Kidney (tissue), 13 donors: ENCODE measurements at regions not wholly inside any gene's neighbourhood (a gene's known extent, or its start where the extent isn't known, plus 50 kb on each side); places are given as distances from the start of the nearest gene placed in this dataset.

ENCODE experiments used
- DNase-seq, 5 donors: peaks; one replicate each; pipeline ENCODE4 v3.0.0-alpha.2; 2013 to 2020
- FAIRE-seq: peaks from 2 replicates; lab custom pipeline; 2012; peaks lifted over from hg19 to GRCh38; lab: Jason Lieb, UNC
- H3K27ac ChIP-seq, 2 donors: one replicate each; pipeline ENCODE4 v1.7.0; 2013; ENCODE audit warnings: low read depth in 2 of 2, low read length in 2 of 2, inconsistent platforms in 1 of 2
- H3K27me3 ChIP-seq: one replicate; pipeline ENCODE4 v1.7.1; 2013; ENCODE audit warnings: low read length, inconsistent platforms; ENCODE audit not compliant: control insufficient read depth, insufficient read depth
- H3K36me3 ChIP-seq, 3 donors: one replicate each; pipeline versions ENCODE4 v1.7.0 to v1.7.1; 2013; ENCODE audit warnings: low read length in 3 of 3, control low read depth in 1 of 3, inconsistent platforms in 1 of 3; ENCODE audit not compliant: insufficient read depth in 3 of 3, control insufficient read depth in 2 of 3
- H3K4me1 ChIP-seq, 3 donors: one replicate each; pipeline versions ENCODE4 v1.7.0 to v1.7.1; 2013; ENCODE audit warnings: low read length in 3 of 3, inconsistent platforms in 1 of 3, low read depth in 1 of 3; ENCODE audit not compliant: control insufficient read depth in 2 of 3, insufficient read depth in 2 of 3
- H3K4me3 ChIP-seq, 3 donors: one replicate each; pipeline versions ENCODE4 v1.7.0 to v1.8.1; 2013; ENCODE audit warnings: low read length in 3 of 3, control low read depth in 1 of 3, inconsistent platforms in 1 of 3
- H3K9ac ChIP-seq, 3 donors: one replicate each; pipeline versions ENCODE4 v1.7.0 to v1.7.1; 2013; ENCODE audit warnings: low read length in 3 of 3, control low read depth in 1 of 3, inconsistent platforms in 1 of 3
- H3K9me3 ChIP-seq, 3 donors: one replicate each; pipeline versions ENCODE4 v1.7.0 to v1.7.1; 2013; ENCODE audit warnings: low read length in 3 of 3, control low read depth in 1 of 3, inconsistent platforms in 1 of 3; ENCODE audit not compliant: control insufficient read depth in 2 of 3, insufficient read depth in 1 of 3
- intact Hi-C: fragments of 100-400 bp; cut with DNase I; formaldehyde crosslinking; loops from one replicate; pipeline ENCODE4 v1.11.1; 2022
- TF ChIP-seq, protein P1 (sequence below): IDR thresholded peaks from 3 replicates; pipeline ENCODE4 v1.5.1; 2012; ENCODE audit warnings: mild to moderate bottlenecking, moderate library complexity, borderline replicate concordance; ENCODE audit not compliant: insufficient read depth; ENCODE audit errors: extremely low read depth
- donor health status: control.
- donor health status: control.
- donor health status: control.
- donor health status: control.
- donor health status: control.
- donor health status: DM: yes; HTN: yes; CAD: no.
- donor health status: Normal renal cell carcinoma (clear cell type).

DNA sequence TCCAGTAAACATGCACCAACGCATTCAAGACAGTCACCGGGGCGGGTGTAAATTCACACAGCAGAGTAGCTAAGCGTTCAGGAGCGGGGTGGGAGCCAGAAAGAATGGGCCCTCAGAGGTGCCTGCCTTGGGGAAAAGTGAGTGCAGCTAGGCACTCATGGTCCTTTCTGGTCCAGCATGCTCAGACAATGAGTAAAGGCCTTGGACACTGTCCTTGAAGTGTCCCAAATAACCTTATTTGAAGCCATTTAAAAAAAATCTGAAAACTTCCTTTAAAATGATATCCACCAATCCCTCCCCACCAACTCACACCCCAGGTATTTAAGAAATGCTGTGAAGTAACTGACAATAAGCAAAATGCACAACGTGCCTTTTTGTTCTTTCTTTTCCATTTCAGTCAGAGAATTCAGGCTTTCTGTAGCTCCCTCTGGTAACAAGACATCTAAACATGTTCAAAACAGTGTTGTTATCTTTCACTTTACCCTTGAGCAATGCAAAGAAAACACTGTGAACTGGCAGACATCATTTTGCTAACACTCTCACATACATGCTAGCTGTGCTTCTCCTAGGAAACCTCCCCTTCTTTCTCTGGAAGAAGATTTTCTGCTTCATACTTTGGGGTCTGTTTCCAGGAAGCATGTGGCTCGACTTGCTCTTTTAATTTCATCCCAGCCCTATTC, 445.1 kb upstream of the SPRED2 start:
- Histone ChIP-seq H3K9ac (no peak overlapping the region), H3K4me1 (no peaks in the 10 kb centered on the region), H3K9me3 (no peaks in the 10 kb centered on the region), H3K36me3 (no peaks in the 10 kb centered on the region), H3K27ac (no peak overlapping the region), H3K4me3 (no peak overlapping the region), H3K27me3 (no peaks in the 10 kb centered on the region)
- TF ChIP-seq, protein P1, sequence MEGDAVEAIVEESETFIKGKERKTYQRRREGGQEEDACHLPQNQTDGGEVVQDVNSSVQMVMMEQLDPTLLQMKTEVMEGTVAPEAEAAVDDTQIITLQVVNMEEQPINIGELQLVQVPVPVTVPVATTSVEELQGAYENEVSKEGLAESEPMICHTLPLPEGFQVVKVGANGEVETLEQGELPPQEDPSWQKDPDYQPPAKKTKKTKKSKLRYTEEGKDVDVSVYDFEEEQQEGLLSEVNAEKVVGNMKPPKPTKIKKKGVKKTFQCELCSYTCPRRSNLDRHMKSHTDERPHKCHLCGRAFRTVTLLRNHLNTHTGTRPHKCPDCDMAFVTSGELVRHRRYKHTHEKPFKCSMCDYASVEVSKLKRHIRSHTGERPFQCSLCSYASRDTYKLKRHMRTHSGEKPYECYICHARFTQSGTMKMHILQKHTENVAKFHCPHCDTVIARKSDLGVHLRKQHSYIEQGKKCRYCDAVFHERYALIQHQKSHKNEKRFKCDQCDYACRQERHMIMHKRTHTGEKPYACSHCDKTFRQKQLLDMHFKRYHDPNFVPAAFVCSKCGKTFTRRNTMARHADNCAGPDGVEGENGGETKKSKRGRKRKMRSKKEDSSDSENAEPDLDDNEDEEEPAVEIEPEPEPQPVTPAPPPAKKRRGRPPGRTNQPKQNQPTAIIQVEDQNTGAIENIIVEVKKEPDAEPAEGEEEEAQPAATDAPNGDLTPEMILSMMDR, result no peak
- intact Hi-C loops, result no loop called here
- DNase-seq (no peak), FAIRE-seq (no peak)

DNA sequence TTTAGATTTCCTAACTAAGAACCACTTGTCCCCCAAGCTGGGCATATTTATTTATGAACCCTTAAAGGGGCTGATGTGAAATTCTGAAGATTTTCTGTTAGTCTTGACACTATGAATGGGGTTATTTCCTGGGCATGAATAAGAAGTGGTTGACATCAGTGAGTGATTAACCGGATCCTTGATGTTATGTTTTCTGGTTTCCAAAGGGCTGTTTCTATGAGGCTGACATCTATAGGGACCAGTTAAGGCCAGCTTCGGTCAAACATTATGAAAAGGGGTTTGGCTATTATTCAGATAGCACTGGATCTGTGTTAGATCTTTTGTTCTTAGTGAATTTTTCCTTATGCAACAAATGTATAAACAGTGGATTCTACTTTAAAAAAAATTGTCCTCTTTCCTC, 443.7 kb upstream of the SPRED2 start:
- Histone ChIP-seq H3K9ac (no peak overlapping the region), H3K27me3 (no peaks in the 10 kb centered on the region), H3K4me1 (no peaks in the 10 kb centered on the region), H3K4me3 (no peak overlapping the region), H3K9me3 (no peaks in the 10 kb centered on the region), H3K27ac (no peak overlapping the region), H3K36me3 (no peaks in the 10 kb centered on the region)
- no peak for DNase-seq
- FAIRE-seq, result no peak
- TF ChIP-seq, protein P1, result no peak
- intact Hi-C loops, result no loop called here

DNA sequence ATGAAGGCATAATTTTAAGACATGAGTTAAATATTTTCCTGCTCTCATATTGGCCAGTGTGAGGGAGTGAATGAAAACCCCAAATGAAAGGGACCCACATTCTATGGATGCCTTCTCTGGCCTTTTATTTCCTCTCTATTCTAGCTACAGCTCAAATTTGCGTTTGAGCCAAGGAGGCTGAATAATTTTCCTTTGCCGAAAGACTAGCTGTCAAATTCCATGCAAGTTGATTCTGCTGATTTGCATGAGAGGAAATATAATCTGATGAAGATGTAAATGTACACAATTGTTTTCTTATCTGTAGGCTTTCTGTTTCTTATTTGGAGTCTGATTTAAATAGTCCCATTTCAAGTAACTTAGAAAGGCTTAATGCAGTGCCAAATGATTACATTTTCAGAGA, 438.4 kb upstream of the SPRED2 start:
- H3K27ac ChIP-seq, result no peak overlapping the region
- intact Hi-C loops, result no loop called here
- no peaks in the 10 kb centered on the region for H3K36me3 ChIP-seq
- TF ChIP-seq, protein P1, result no peak
- no peak for FAIRE-seq
- no peak for DNase-seq
- peaks cover 0 to 2% (median 0%) of the 10 kb centered on the region in 3 donors for H3K4me1 ChIP-seq
- no peak overlapping the region for H3K4me3 ChIP-seq
- no peak overlapping the region for H3K9ac ChIP-seq
- no peaks in the 10 kb centered on the region for H3K9me3 ChIP-seq
- no peaks in the 10 kb centered on the region for H3K27me3 ChIP-seq

DNA sequence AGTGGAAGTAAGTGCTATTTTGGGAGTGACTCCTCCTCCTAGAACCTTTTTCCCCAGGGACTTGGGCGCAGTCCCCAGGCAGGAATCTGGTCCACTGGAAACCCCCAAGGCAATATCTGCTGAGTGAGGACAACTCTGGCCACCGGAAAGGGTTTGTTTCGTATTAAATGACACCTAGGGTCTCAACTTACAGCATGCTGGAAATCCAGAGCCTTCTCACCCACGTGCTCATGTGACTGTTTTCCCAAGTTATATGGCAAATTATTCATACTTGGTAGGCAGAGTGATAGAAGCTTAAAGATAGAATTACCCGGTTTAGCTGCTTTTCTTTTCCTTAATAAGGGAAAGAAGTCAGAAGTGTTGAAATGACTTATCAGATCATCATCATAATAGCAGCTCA, 436.9 kb upstream of the SPRED2 start:
- FAIRE-seq, result no peak
- H3K4me3 ChIP-seq, result no peak overlapping the region
- H3K36me3 ChIP-seq, result no peaks in the 10 kb centered on the region
- H3K9ac ChIP-seq, result no peak overlapping the region
- no peak for DNase-seq
- intact Hi-C loops, result no loop called here
- peaks cover 0 to 2% (median 0%) of the 10 kb centered on the region in 3 donors for H3K4me1 ChIP-seq
- no peak overlapping the region for H3K27ac ChIP-seq
- TF ChIP-seq, protein P1, result no peak
- H3K27me3 ChIP-seq, result no peaks in the 10 kb centered on the region
- H3K9me3 ChIP-seq, result no peaks in the 10 kb centered on the region
